ENCODE measurements at regions not wholly inside any gene's neighbourhood (a gene's known extent, or its start where the extent isn't known, plus 50 kb on each side); places are given as distances from the start of the nearest gene placed in this dataset.

DNA sequence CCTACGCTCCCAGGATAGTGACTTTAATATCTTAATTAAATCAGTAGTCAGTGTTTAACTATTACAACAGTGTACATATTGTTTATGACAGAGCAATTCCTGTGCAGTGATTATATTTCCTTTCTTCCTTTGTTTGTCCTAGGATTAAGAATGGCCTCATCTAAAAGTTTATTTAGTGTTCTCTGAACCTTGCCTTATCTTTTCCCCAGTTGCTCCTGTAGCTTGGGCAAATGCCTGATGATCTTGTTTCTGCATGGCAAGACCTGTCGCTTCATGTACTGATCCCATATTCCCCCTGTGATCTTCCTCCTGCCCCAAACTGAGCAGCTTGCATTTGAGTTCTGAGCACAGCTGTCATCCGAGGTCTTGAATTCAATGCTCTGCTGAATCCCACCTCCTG, 69.1 kb upstream of the STUM start:
- no peaks in the 10 kb centered on the region for H4K20me1 ChIP-seq (ENCODE audit: insufficient read depth)
- POLR2A ChIA-PET: no interaction called here
- H3K36me3 ChIP-seq (replicated peaks in 1 of 2; ENCODE audit: control insufficient read depth in 1 of 2, insufficient read depth in 2 of 2, low read length in 1 of 2): no peaks in the 10 kb centered on the region
- no peak for TF ChIP-seq CHD2 (IDR thresholded peaks at IDR 0.05; ENCODE audit: low read length, partially characterized antibody)
- TF ChIP-seq MEF2A (IDR thresholded peaks at IDR 0.05; ENCODE audit: borderline replicate concordance, low read depth): no peak
- no peak for TF ChIP-seq FOXJ3 (CRISPR knock-in tag; IDR thresholded peaks at IDR 0.05)
- no peak for TF ChIP-seq SMC3 (IDR thresholded peaks at IDR 0.05; ENCODE audit: low read depth, low read length)
- no peak for TF ChIP-seq POLR2AphosphoS5 (IDR thresholded peaks at IDR 0.05; ENCODE audit: low read depth, low read length)
- no peak for TF ChIP-seq NFIC (IDR thresholded peaks at IDR 0.05; ENCODE audit: borderline replicate concordance)
- TF ChIP-seq, protein P1, sequence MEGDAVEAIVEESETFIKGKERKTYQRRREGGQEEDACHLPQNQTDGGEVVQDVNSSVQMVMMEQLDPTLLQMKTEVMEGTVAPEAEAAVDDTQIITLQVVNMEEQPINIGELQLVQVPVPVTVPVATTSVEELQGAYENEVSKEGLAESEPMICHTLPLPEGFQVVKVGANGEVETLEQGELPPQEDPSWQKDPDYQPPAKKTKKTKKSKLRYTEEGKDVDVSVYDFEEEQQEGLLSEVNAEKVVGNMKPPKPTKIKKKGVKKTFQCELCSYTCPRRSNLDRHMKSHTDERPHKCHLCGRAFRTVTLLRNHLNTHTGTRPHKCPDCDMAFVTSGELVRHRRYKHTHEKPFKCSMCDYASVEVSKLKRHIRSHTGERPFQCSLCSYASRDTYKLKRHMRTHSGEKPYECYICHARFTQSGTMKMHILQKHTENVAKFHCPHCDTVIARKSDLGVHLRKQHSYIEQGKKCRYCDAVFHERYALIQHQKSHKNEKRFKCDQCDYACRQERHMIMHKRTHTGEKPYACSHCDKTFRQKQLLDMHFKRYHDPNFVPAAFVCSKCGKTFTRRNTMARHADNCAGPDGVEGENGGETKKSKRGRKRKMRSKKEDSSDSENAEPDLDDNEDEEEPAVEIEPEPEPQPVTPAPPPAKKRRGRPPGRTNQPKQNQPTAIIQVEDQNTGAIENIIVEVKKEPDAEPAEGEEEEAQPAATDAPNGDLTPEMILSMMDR (IDR thresholded peaks at IDR 0.05): no peak
- TF ChIP-seq JUND (IDR thresholded peaks at IDR 0.05): no peak
- TF ChIP-seq, protein P2, sequence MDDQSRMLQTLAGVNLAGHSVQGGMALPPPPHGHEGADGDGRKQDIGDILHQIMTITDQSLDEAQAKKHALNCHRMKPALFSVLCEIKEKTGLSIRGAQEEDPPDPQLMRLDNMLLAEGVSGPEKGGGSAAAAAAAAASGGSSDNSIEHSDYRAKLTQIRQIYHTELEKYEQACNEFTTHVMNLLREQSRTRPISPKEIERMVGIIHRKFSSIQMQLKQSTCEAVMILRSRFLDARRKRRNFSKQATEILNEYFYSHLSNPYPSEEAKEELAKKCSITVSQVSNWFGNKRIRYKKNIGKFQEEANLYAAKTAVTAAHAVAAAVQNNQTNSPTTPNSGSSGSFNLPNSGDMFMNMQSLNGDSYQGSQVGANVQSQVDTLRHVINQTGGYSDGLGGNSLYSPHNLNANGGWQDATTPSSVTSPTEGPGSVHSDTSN (IDR thresholded peaks at IDR 0.05): no peak
- TF ChIP-seq TEAD4 (IDR thresholded peaks at IDR 0.05; ENCODE audit: borderline replicate concordance, insufficient read depth): no peak
- no peak for TF ChIP-seq EZH2phosphoT487 (IDR thresholded peaks at IDR 0.05; ENCODE audit: borderline replicate concordance, low read depth)
- TF ChIP-seq ELF1 (IDR thresholded peaks at IDR 0.05): no peak
- TF ChIP-seq, protein P3, sequence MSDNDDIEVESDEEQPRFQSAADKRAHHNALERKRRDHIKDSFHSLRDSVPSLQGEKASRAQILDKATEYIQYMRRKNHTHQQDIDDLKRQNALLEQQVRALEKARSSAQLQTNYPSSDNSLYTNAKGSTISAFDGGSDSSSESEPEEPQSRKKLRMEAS (IDR thresholded peaks at IDR 0.05; ENCODE audit: low read depth): no peak
- CTCF ChIA-PET: no interaction called here
- H2AFZ ChIP-seq (ENCODE audit: low read depth): no peak overlapping the region
- H3K79me2 ChIP-seq (ENCODE audit: insufficient read depth): no peaks in the 10 kb centered on the region
- no peak overlapping the region for H3K4me3 ChIP-seq (ENCODE audit: low read depth in 2 of 2, low read length in 1 of 2)
- no peak overlapping the region for H3K27ac ChIP-seq (ENCODE audit: low read depth in 2 of 2, low read length in 1 of 2)
- H3K4me1 ChIP-seq (ENCODE audit: control insufficient read depth in 1 of 2, insufficient read depth in 2 of 2, low read depth in 1 of 2, low read length in 1 of 2): peaks cover 4 to 26% of the 10 kb centered on the region in 2 experiments; a peak in 2 of 4 replicates
- H3K4me2 ChIP-seq: no peak overlapping the region
- H3F3A ChIP-seq (replicated peaks; ENCODE audit: insufficient read depth): no peaks in the 10 kb centered on the region
- no peaks in the 10 kb centered on the region for H3K9me2 ChIP-seq
- no peaks in the 10 kb centered on the region for H3K9me3 ChIP-seq
- DNase-seq: no peak
- H3K9ac ChIP-seq: no peak overlapping the region
- 48% methylated on average over 3 of the region's 3 CpGs for WGBS (ENCODE audit: low lambda C conversion rate)
- peaks cover 9% of the 10 kb centered on the region; the same call in 1 of the 2 replicates for H3K27me3 ChIP-seq (ENCODE audit: insufficient read depth)

DNA sequence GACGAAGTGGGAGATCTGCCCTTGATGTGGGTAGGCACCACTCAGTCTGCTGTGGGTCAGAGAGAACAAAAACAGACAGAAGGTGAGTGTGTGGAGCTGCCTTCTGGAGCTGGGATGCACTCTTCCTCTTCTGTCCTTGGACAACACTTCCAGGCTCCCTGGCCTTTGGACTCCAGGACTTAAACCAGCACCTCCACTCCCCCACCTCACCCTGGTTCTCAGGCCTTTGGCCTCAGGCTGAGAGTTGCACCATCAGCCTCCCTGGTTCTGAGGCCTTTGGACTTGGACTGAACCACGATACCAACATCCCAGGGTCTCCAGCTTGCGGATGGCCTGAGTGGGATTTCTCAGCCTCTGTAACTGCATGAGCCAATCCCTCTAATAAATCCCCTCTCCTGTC, 68.1 kb upstream of the STUM start:
- no peak overlapping the region for H2AFZ ChIP-seq (ENCODE audit: low read depth)
- TF ChIP-seq FOXJ3 (CRISPR knock-in tag; IDR thresholded peaks at IDR 0.05) (no peak), SIN3A (IDR thresholded peaks at IDR 0.05; ENCODE audit: borderline replicate concordance, low read depth, low read length) (no peak), FOSL2 (IDR thresholded peaks at IDR 0.05; ENCODE audit: borderline replicate concordance, low read depth) (no peak), JUND (IDR thresholded peaks at IDR 0.05) (no peak), FOXM1 (IDR thresholded peaks at IDR 0.05; ENCODE audit: low read depth) (no peak)
- TF ChIP-seq, protein P4, sequence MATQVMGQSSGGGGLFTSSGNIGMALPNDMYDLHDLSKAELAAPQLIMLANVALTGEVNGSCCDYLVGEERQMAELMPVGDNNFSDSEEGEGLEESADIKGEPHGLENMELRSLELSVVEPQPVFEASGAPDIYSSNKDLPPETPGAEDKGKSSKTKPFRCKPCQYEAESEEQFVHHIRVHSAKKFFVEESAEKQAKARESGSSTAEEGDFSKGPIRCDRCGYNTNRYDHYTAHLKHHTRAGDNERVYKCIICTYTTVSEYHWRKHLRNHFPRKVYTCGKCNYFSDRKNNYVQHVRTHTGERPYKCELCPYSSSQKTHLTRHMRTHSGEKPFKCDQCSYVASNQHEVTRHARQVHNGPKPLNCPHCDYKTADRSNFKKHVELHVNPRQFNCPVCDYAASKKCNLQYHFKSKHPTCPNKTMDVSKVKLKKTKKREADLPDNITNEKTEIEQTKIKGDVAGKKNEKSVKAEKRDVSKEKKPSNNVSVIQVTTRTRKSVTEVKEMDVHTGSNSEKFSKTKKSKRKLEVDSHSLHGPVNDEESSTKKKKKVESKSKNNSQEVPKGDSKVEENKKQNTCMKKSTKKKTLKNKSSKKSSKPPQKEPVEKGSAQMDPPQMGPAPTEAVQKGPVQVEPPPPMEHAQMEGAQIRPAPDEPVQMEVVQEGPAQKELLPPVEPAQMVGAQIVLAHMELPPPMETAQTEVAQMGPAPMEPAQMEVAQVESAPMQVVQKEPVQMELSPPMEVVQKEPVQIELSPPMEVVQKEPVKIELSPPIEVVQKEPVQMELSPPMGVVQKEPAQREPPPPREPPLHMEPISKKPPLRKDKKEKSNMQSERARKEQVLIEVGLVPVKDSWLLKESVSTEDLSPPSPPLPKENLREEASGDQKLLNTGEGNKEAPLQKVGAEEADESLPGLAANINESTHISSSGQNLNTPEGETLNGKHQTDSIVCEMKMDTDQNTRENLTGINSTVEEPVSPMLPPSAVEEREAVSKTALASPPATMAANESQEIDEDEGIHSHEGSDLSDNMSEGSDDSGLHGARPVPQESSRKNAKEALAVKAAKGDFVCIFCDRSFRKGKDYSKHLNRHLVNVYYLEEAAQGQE (IDR thresholded peaks at IDR 0.05; ENCODE audit: low read depth, low read length): no peak
- TF ChIP-seq, protein P1 (IDR thresholded peaks at IDR 0.05): no peak
- no peak overlapping the region for H3K9ac ChIP-seq
- H3K9me2 ChIP-seq: no peaks in the 10 kb centered on the region
- H4K20me1 ChIP-seq (ENCODE audit: insufficient read depth): no peaks in the 10 kb centered on the region
- no peaks in the 10 kb centered on the region for H3K9me3 ChIP-seq
- no peak overlapping the region for H3K4me3 ChIP-seq (ENCODE audit: low read depth in 2 of 2, low read length in 1 of 2)
- H3K4me2 ChIP-seq: no peak overlapping the region
- H3K27ac ChIP-seq (ENCODE audit: low read depth in 2 of 2, low read length in 1 of 2): no peak overlapping the region
- H3F3A ChIP-seq (replicated peaks; ENCODE audit: insufficient read depth): no peaks in the 10 kb centered on the region
- ChIA-PET CTCF (interaction anchor here (0.6 to 1.0 kb wide), 2 partner anchors 56 to 1468 kb away, joined by 3 read pairs; no protein-coding TSS in a partner anchor), POLR2A (no interaction called here)
- no peak for DNase-seq
- peaks cover 0 to 17% of the 10 kb centered on the region in 2 experiments; a peak in 1 of 4 replicates for H3K4me1 ChIP-seq (ENCODE audit: control insufficient read depth in 1 of 2, insufficient read depth in 2 of 2, low read depth in 1 of 2, low read length in 1 of 2)
- H3K36me3 ChIP-seq (replicated peaks in 1 of 2; ENCODE audit: control insufficient read depth in 1 of 2, insufficient read depth in 2 of 2, low read length in 1 of 2): no peaks in the 10 kb centered on the region
- no peaks in the 10 kb centered on the region for H3K79me2 ChIP-seq (ENCODE audit: insufficient read depth)
- H3K27me3 ChIP-seq (ENCODE audit: insufficient read depth): peaks cover 8% of the 10 kb centered on the region; the same call in 1 of the 2 replicates
- 28% methylated on average over 3 of the region's 3 CpGs for WGBS (ENCODE audit: low lambda C conversion rate)
